GM23248 (cell line): ENCODE measurements at regions not wholly inside any gene's neighbourhood (a gene's known extent, or its start where the extent isn't known, plus 50 kb on each side); places are given as distances from the start of the nearest gene placed in this dataset.

Experiments used
- DNase-seq: peaks from one replicate; pipeline ENCODE4 v3.0.0-alpha.2; 2015
- H2AFZ ChIP-seq: fragments of 200-600 bp; sonication (generic); 2 replicates; pipeline ENCODE4 v1.6.1; 2016; ENCODE audit warnings: antibody characterized with exemption
- H3F3A ChIP-seq: fragments of 200-600 bp; sonication (generic); 2 replicates; pipeline ENCODE4 v1.6.1; 2016; ENCODE audit warnings: mild to moderate bottlenecking, antibody characterized with exemption, mixed run types; ENCODE audit not compliant: insufficient read depth
- H3K27ac ChIP-seq: fragments of 200-600 bp; sonication (generic); 2 replicates; pipeline ENCODE4 v1.5.1; 2016; ENCODE audit warnings: mild to moderate bottlenecking
- H3K27me3 ChIP-seq: fragments of 200-600 bp; sonication (generic); replicated peaks from 2 replicates; pipeline ENCODE4 v1.6.1; 2016; ENCODE audit warnings: mild to moderate bottlenecking; ENCODE audit not compliant: insufficient read depth
- H3K36me3 ChIP-seq: fragments of 200-600 bp; sonication (generic); 2 replicates; pipeline ENCODE4 v1.6.1; 2016; ENCODE audit warnings: low read depth, mild to moderate bottlenecking
- H3K4me1 ChIP-seq: fragments of 200-600 bp; sonication (generic); 2 replicates; pipeline ENCODE4 v1.6.1; 2016; ENCODE audit warnings: mild to moderate bottlenecking; ENCODE audit not compliant: insufficient read depth
- H3K4me2 ChIP-seq: fragments of 200-600 bp; sonication (generic); one replicate; pipeline ENCODE4 v1.6.1; 2016; ENCODE audit warnings: mild to moderate bottlenecking; ENCODE audit not compliant: unreplicated experiment
- H3K4me3 ChIP-seq: fragments of 200-600 bp; sonication (generic); 2 replicates; pipeline ENCODE4 v1.5.1; 2016; ENCODE audit warnings: mild to moderate bottlenecking
- H3K79me2 ChIP-seq: fragments of 200-600 bp; sonication (generic); 2 replicates; pipeline ENCODE4 v1.6.1; 2016; ENCODE audit warnings: mild to moderate bottlenecking; ENCODE audit not compliant: insufficient read depth
- H3K9ac ChIP-seq: fragments of 200-600 bp; sonication (generic); 2 replicates; pipeline ENCODE4 v1.6.1; 2016; ENCODE audit warnings: mild to moderate bottlenecking
- H3K9me2 ChIP-seq: fragments of 200-600 bp; sonication (generic); 2 replicates; pipeline ENCODE4 v1.6.1; 2016; ENCODE audit warnings: mixed run types, mild to moderate bottlenecking, moderate library complexity; ENCODE audit not compliant: insufficient read depth
- H3K9me3 ChIP-seq: fragments of 200-600 bp; sonication (generic); one replicate; pipeline ENCODE4 v1.6.1; 2017; ENCODE audit warnings: low read depth
- H4K20me1 ChIP-seq: fragments of 200-600 bp; sonication (generic); 2 replicates; pipeline ENCODE4 v1.6.0; 2016; ENCODE audit not compliant: insufficient read depth
- EZH2 ChIP-seq: fragments of 200-600 bp; sonication (generic); IDR thresholded peaks from 2 replicates; pipeline ENCODE4 v1.6.1; 2018; ENCODE audit warnings: antibody characterized with exemption, mild to moderate bottlenecking; ENCODE audit not compliant: insufficient read depth, poor library complexity, severe bottlenecking
- EZH2phosphoT487 ChIP-seq: fragments of 200-600 bp; sonication (generic); IDR thresholded peaks from 2 replicates; pipeline ENCODE4 v1.6.1; 2018; ENCODE audit warnings: antibody characterized with exemption, moderate library complexity, mild to moderate bottlenecking, low read depth; ENCODE audit not compliant: insufficient read depth
- WGBS, 2 experiments: methylation state at CpG; one replicate each; pipeline ENCODE4 v1.1.6; 2015 to 2017; ENCODE audit warnings: low lambda C conversion rate in 2 of 2, low coverage in 1 of 2; ENCODE audit errors: missing lambda C conversion rate in 2 of 2; 5-methylcytosine and 5-hydroxymethylcytosine counted together
- in situ Hi-C: fragments of 300-500 bp; cut with MboI; formaldehyde crosslinking; loops from 2 replicates; pipeline ENCODE4 v1.15.0; 2020

- no peak overlapping the region for H3K4me3 ChIP-seq
- no peaks in the 10 kb centered on the region for H3K9me2 ChIP-seq
- H3K36me3 ChIP-seq: no peaks in the 10 kb centered on the region
- H3F3A ChIP-seq: peaks cover 15% of the 10 kb centered on the region; the same call in 1 of the 2 replicates
- no peaks in the 10 kb centered on the region for H3K9me3 ChIP-seq
- no peaks in the 10 kb centered on the region for H3K79me2 ChIP-seq
- no peaks in the 10 kb centered on the region for H3K27me3 ChIP-seq
- H3K4me1 ChIP-seq: peaks cover 16% of the 10 kb centered on the region
- TF ChIP-seq EZH2 (no peak), EZH2phosphoT487 (no peak)
- H3K9ac ChIP-seq: no peak overlapping the region
- in situ Hi-C loops: no loop called here
- 83 to 90% methylated on average over 6 of the region's 6 CpGs for WGBS, 2 experiments
- H2AFZ ChIP-seq: no peak overlapping the region
- H4K20me1 ChIP-seq: no peaks in the 10 kb centered on the region
- DNase-seq: no peak
- no peak overlapping the region for H3K4me2 ChIP-seq
- H3K27ac ChIP-seq: no peak overlapping the region
These were observed 137.8 kb upstream of the NUDT6 start for GRCh38 chr4:123060039-123060770.

GRCh38 chr4:123064390-123064789 is 142.0 kb upstream of the NUDT6 start:
- DNase-seq: peak; percentile 58

GRCh38 chr4:123068081-123068480 is 145.7 kb upstream of the NUDT6 start:
- Histone ChIP-seq H3K36me3 (no peaks in the 10 kb centered on the region), H3K4me2 (no peak overlapping the region), H3K9me2 (no peaks in the 10 kb centered on the region), H3K4me1 (peaks cover 9% of the 10 kb centered on the region; the same call in 1 of the 2 replicates), H3K9ac (no peak overlapping the region), H3K27ac (no peak overlapping the region), H4K20me1 (no peaks in the 10 kb centered on the region), H2AFZ (no peak overlapping the region), H3F3A (0 out of 2 replicates have a peak, but pooled peaks cover 8% of the 10 kb centered on the region), H3K27me3 (no peaks in the 10 kb centered on the region), H3K9me3 (no peaks in the 10 kb centered on the region), H3K4me3 (no peak overlapping the region), H3K79me2 (no peaks in the 10 kb centered on the region)
- DNase-seq: no peak
- WGBS, 2 experiments: 38 to 39% methylated on average over 1 of the region's 1 CpG
- in situ Hi-C loops: no loop called here
- TF ChIP-seq EZH2phosphoT487: no peak

More at GRCh38 chr4:123064390-123064789, 142.0 kb upstream of the NUDT6 start:
- H3K4me1 ChIP-seq: peaks cover 9% of the 10 kb centered on the region; the same call in 1 of the 2 replicates
- H3K27me3 ChIP-seq: no peaks in the 10 kb centered on the region
- no peak for TF ChIP-seq EZH2phosphoT487
- no peak for TF ChIP-seq EZH2
- H3K9ac ChIP-seq: no peak overlapping the region
- H3K4me2 ChIP-seq: no peak overlapping the region
- no peak overlapping the region for H2AFZ ChIP-seq
- WGBS, 2 experiments: 72 to 77% methylated on average over 1 of the region's 1 CpG
- no peak overlapping the region for H3K27ac ChIP-seq
- 0 out of 2 replicates have a peak, but pooled peaks cover 8% of the 10 kb centered on the region for H3F3A ChIP-seq
- no peaks in the 10 kb centered on the region for H3K9me3 ChIP-seq
- H3K36me3 ChIP-seq: no peaks in the 10 kb centered on the region
- no peaks in the 10 kb centered on the region for H4K20me1 ChIP-seq
- H3K4me3 ChIP-seq: no peak overlapping the region
- in situ Hi-C loops: no loop called here
- H3K79me2 ChIP-seq: no peaks in the 10 kb centered on the region
- H3K9me2 ChIP-seq: no peaks in the 10 kb centered on the region

- 91 to 96% methylated on average over 1 of the region's 1 CpG for WGBS, 2 experiments
- Histone ChIP-seq H2AFZ (no peak overlapping the region), H3K27ac (no peak overlapping the region), H3K9me3 (no peaks in the 10 kb centered on the region), H3K27me3 (no peaks in the 10 kb centered on the region), H3K4me1 (no peaks in the 10 kb centered on the region), H3K36me3 (no peaks in the 10 kb centered on the region), H4K20me1 (no peaks in the 10 kb centered on the region), H3K9ac (no peak overlapping the region), H3K4me3 (no peak overlapping the region), H3F3A (no peaks in the 10 kb centered on the region), H3K79me2 (no peaks in the 10 kb centered on the region), H3K9me2 (no peaks in the 10 kb centered on the region), H3K4me2 (no peak overlapping the region)
- no peak for TF ChIP-seq EZH2
- no peak for TF ChIP-seq EZH2phosphoT487
- in situ Hi-C loops: no loop called here
- DNase-seq: no peak
These were observed 149.7 kb upstream of the NUDT6 start for GRCh38 chr4:123072060-123072459.

- Histone ChIP-seq H3K9me2 (no peaks in the 10 kb centered on the region), H3K9ac (no peak overlapping the region), H3K4me2 (no peak overlapping the region), H3K79me2 (no peaks in the 10 kb centered on the region), H3K36me3 (no peaks in the 10 kb centered on the region), H3K9me3 (no peaks in the 10 kb centered on the region), H3K4me3 (no peak overlapping the region), H3F3A (no peaks in the 10 kb centered on the region), H3K27me3 (no peaks in the 10 kb centered on the region), H4K20me1 (no peaks in the 10 kb centered on the region), H2AFZ (no peak overlapping the region), H3K4me1 (no peaks in the 10 kb centered on the region), H3K27ac (no peak overlapping the region)
- TF ChIP-seq EZH2: no peak
- TF ChIP-seq EZH2phosphoT487: no peak
- DNase-seq: no peak
- WGBS, 2 experiments: 100% methylated on average over 2 of the region's 2 CpGs
- in situ Hi-C loops: no loop called here
These were observed 151.3 kb upstream of the NUDT6 start for GRCh38 chr4:123073650-123074049.
